B cell (primary cell): ENCODE measurements at regions not wholly inside any gene's neighbourhood (a gene's known extent, or its start where the extent isn't known, plus 50 kb on each side); places are given as distances from the start of the nearest gene placed in this dataset.

ENCODE experiments used
- EZH2 ChIP-seq: IDR thresholded peaks from 2 replicates; pipeline ENCODE4 v1.6.1; 2012; ENCODE audit warnings: borderline replicate concordance, low read depth, mild to moderate bottlenecking, moderate library complexity, low read length; ENCODE audit not compliant: insufficient read depth, poor library complexity, severe bottlenecking
- TF ChIP-seq, protein P1 (sequence below): fragments of 200-600 bp; IDR thresholded peaks from one replicate; pipeline ENCODE4 v1.8.0; 2022; ENCODE audit warnings: antibody characterized with exemption, mild to moderate bottlenecking

DNA sequence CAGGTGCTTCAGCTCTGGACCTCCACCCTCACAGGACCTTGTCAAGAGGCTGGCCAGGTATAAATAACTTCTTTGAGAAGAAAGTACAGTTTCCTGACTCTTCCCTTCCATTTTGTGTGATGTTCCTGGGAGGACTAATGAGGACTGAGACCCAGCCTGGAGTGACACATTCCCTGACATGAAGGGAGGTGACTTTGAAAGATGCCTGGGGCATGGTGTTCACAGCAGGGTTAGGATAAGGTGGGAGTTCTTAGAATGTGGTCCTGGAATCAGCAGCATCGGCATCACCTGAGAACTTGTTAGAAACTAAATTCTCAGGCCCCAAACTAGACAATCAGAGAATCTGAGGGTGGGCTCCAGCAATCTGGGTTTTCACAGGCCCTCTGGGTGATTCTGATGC is 224.9 kb upstream of the BOD1L1 start:
- TF ChIP-seq, protein P1, sequence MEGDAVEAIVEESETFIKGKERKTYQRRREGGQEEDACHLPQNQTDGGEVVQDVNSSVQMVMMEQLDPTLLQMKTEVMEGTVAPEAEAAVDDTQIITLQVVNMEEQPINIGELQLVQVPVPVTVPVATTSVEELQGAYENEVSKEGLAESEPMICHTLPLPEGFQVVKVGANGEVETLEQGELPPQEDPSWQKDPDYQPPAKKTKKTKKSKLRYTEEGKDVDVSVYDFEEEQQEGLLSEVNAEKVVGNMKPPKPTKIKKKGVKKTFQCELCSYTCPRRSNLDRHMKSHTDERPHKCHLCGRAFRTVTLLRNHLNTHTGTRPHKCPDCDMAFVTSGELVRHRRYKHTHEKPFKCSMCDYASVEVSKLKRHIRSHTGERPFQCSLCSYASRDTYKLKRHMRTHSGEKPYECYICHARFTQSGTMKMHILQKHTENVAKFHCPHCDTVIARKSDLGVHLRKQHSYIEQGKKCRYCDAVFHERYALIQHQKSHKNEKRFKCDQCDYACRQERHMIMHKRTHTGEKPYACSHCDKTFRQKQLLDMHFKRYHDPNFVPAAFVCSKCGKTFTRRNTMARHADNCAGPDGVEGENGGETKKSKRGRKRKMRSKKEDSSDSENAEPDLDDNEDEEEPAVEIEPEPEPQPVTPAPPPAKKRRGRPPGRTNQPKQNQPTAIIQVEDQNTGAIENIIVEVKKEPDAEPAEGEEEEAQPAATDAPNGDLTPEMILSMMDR, result no peak
- TF ChIP-seq EZH2, result no peak
